ENCODE measurements at regions not wholly inside any gene's neighbourhood (a gene's known extent, or its start where the extent isn't known, plus 50 kb on each side); places are given as distances from the start of the nearest gene placed in this dataset.

DNA sequence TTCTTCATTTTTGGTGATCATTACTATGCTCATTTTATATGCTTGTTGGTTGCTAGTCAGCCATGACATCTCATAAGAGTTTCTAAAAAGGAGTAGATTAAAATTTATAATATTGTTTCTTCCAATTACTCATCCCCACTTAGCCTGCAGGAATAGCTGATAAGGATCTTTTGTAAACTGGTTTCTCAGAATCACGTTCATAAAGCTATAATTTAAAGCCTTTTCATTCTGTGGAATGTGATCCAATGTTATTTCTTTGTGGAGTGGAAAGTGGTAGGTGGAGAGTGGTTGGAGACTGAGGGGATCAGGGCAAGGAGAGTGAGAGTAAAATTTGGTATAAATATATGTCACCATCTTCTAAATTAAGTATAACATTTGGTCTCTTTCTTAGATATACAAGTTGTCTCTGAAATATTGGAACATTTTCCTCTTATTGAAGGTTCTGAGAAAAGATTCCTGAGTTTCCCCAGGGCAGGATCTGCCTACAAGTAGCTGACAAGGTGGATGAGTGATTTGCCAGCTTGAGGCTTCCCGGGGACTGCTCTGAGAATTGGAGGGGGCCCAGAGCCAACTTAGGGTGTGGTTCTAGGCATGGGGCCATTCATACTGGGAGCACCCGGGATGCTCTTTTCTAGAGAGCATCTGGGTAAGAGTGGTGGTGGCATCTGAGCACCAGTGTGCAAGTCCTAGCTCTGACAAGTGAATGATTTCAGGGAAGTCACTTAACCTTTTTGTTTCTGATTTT is 116.4 kb downstream of the TBX19 start:
- TF ChIP-seq, protein P1, sequence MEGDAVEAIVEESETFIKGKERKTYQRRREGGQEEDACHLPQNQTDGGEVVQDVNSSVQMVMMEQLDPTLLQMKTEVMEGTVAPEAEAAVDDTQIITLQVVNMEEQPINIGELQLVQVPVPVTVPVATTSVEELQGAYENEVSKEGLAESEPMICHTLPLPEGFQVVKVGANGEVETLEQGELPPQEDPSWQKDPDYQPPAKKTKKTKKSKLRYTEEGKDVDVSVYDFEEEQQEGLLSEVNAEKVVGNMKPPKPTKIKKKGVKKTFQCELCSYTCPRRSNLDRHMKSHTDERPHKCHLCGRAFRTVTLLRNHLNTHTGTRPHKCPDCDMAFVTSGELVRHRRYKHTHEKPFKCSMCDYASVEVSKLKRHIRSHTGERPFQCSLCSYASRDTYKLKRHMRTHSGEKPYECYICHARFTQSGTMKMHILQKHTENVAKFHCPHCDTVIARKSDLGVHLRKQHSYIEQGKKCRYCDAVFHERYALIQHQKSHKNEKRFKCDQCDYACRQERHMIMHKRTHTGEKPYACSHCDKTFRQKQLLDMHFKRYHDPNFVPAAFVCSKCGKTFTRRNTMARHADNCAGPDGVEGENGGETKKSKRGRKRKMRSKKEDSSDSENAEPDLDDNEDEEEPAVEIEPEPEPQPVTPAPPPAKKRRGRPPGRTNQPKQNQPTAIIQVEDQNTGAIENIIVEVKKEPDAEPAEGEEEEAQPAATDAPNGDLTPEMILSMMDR (conservative IDR thresholded peaks at IDR 0.05), result no peak
- TF ChIP-seq EZH2 (IDR thresholded peaks at IDR 0.05; ENCODE audit: low read depth), result no peak

All from PC-9 (cell line).